GM23338 (cell line): ENCODE measurements at regions not wholly inside any gene's neighbourhood (a gene's known extent, or its start where the extent isn't known, plus 50 kb on each side); places are given as distances from the start of the nearest gene placed in this dataset.

Source experiments
- ATAC-seq: fragments of 200-7000 bp; cut with Tn5 transposase; 3 replicates; pipeline ENCODE4 v1.9.1; 2020
- DNase-seq: peaks from one replicate; pipeline ENCODE4 v3.0.0-alpha.2; 2015; ENCODE audit warnings: low spot score
- H2AFZ ChIP-seq: fragments of 200-600 bp; sonication (generic); 2 replicates; pipeline ENCODE4 v1.8.0; 2016; ENCODE audit warnings: antibody characterized with exemption, mild to moderate bottlenecking, moderate library complexity
- H3F3A ChIP-seq: fragments of 200-600 bp; sonication (generic); replicated peaks from 2 replicates; pipeline ENCODE4 v1.8.0; 2017; ENCODE audit warnings: antibody characterized with exemption, mixed run types, low read depth
- H3K27ac ChIP-seq: fragments of 200-600 bp; sonication (generic); 2 replicates; pipeline ENCODE4 v1.6.1; 2016; ENCODE audit warnings: low read depth
- H3K27me3 ChIP-seq: fragments of 200-600 bp; sonication (generic); 2 replicates; pipeline ENCODE4 v1.8.0; 2016; ENCODE audit warnings: mild to moderate bottlenecking, mixed run types, moderate library complexity; ENCODE audit not compliant: insufficient read depth
- H3K36me3 ChIP-seq: fragments of 200-600 bp; sonication (generic); 2 replicates; pipeline ENCODE4 v1.8.0; 2016; ENCODE audit warnings: mild to moderate bottlenecking; ENCODE audit not compliant: insufficient read depth
- H3K4me1 ChIP-seq: fragments of 200-600 bp; sonication (generic); 2 replicates; pipeline ENCODE4 v1.8.0; 2016; ENCODE audit warnings: mild to moderate bottlenecking, moderate library complexity; ENCODE audit not compliant: insufficient read depth
- H3K4me2 ChIP-seq: fragments of 200-600 bp; sonication (generic); 2 replicates; pipeline ENCODE4 v1.7.1; 2017; ENCODE audit warnings: mixed run types
- H3K4me3 ChIP-seq: fragments of 200-600 bp; sonication (generic); 2 replicates; pipeline ENCODE4 v1.6.1; 2016; ENCODE audit warnings: mixed run types
- H3K79me2 ChIP-seq: fragments of 200-600 bp; sonication (generic); replicated peaks from 2 replicates; pipeline ENCODE4 v1.8.0; 2017; ENCODE audit warnings: mild to moderate bottlenecking; ENCODE audit not compliant: insufficient read depth
- H3K9me2 ChIP-seq: fragments of 200-600 bp; sonication (generic); 2 replicates; pipeline ENCODE4 v1.8.0; 2017; ENCODE audit not compliant: insufficient read depth
- H4K20me1 ChIP-seq: fragments of 200-600 bp; sonication (generic); replicated peaks from 2 replicates; pipeline ENCODE4 v1.8.0; 2017; ENCODE audit warnings: mild to moderate bottlenecking; ENCODE audit not compliant: insufficient read depth
- H3K27ac Mint-ChIP-seq: 2 replicates; pipeline ENCODE4 v1.8.0; 2020; ENCODE audit warnings: inconsistent platforms, mild to moderate bottlenecking, moderate library complexity, mixed read lengths
- H3K27me3 Mint-ChIP-seq: 3 replicates; pipeline ENCODE4 v1.8.0; 2022; ENCODE audit warnings: low read depth, mild to moderate bottlenecking, moderate library complexity, mixed read lengths, inconsistent platforms; ENCODE audit not compliant: insufficient read depth, poor library complexity
- H3K36me3 Mint-ChIP-seq: 3 replicates; pipeline ENCODE4 v1.8.0; 2021; ENCODE audit warnings: low read depth, mild to moderate bottlenecking, inconsistent platforms, moderate library complexity, mixed read lengths
- H3K4me1 Mint-ChIP-seq: 3 replicates; pipeline ENCODE4 v1.8.0; 2020; ENCODE audit warnings: mild to moderate bottlenecking, inconsistent platforms, mixed read lengths
- H3K4me3 Mint-ChIP-seq: 3 replicates; pipeline ENCODE4 v1.8.0; 2021; ENCODE audit warnings: moderate library complexity, mild to moderate bottlenecking, inconsistent platforms, mixed read lengths
- H3K9me3 Mint-ChIP-seq: 3 replicates; pipeline ENCODE4 v1.8.0; 2020; ENCODE audit warnings: moderate library complexity, mild to moderate bottlenecking, inconsistent platforms, mixed read lengths
- CREB1 ChIP-seq: fragments of 250-450 bp; sonication (Bioruptor Pico); IDR thresholded peaks from 2 replicates; pipeline ENCODE4 v1.5.0; 2020; ENCODE audit warnings: low read depth, mild to moderate bottlenecking, moderate library complexity
- CTCF ChIP-seq, 2 experiments: fragments of 200-600 bp in 1 of 2; sonication (generic) in 1 of 2; conservative IDR thresholded peaks; 2 replicates each; pipeline versions ENCODE4 v1.5.1 to v1.6.1; 2016 to 2017; ENCODE audit warnings: antibody characterized with exemption in 2 of 2, low read depth in 2 of 2, mild to moderate bottlenecking in 2 of 2, moderate library complexity in 1 of 2
- ETS1 ChIP-seq: IDR thresholded peaks from 2 replicates; pipeline ENCODE4 v1.6.1; 2016; ENCODE audit warnings: antibody characterized with exemption
- EZH2 ChIP-seq: fragments of 200-600 bp; sonication (generic); IDR thresholded peaks from one replicate; pipeline ENCODE4 v1.8.0; 2017; ENCODE audit warnings: antibody characterized with exemption, mild to moderate bottlenecking, low read depth; ENCODE audit not compliant: unreplicated experiment
- EZH2phosphoT487 ChIP-seq: fragments of 200-600 bp; sonication (generic); IDR thresholded peaks from one replicate; pipeline ENCODE4 v1.8.1; 2018; ENCODE audit warnings: antibody characterized with exemption; ENCODE audit not compliant: unreplicated experiment
- JUNB ChIP-seq: IDR thresholded peaks from one replicate; pipeline ENCODE4 v1.6.1; 2016; ENCODE audit warnings: antibody characterized with exemption; ENCODE audit not compliant: unreplicated experiment
- NANOG ChIP-seq: IDR thresholded peaks from 2 replicates; pipeline ENCODE4 v1.6.1; 2016; ENCODE audit warnings: antibody characterized with exemption, borderline replicate concordance
- POLR2AphosphoS5 ChIP-seq: IDR thresholded peaks from 2 replicates; pipeline ENCODE4 v1.6.1; 2016; ENCODE audit warnings: antibody characterized with exemption, low read depth
- STAT1 ChIP-seq: IDR thresholded peaks from one replicate; pipeline ENCODE4 v1.6.1; 2016; ENCODE audit warnings: antibody characterized with exemption; ENCODE audit not compliant: unreplicated experiment
- ZNF114 ChIP-seq: fragments of 250-450 bp; sonication (Bioruptor Pico); IDR thresholded peaks from 2 replicates; pipeline ENCODE4 v1.5.0; 2020; ENCODE audit warnings: mild to moderate bottlenecking, moderate library complexity
- ZNF331 ChIP-seq: fragments of 250-450 bp; sonication (Bioruptor Pico); IDR thresholded peaks from 2 replicates; pipeline ENCODE4 v1.5.0; 2020; ENCODE audit warnings: low read depth, mild to moderate bottlenecking, moderate library complexity
- ZNF462 ChIP-seq: fragments of 250-450 bp; sonication (Bioruptor Pico); IDR thresholded peaks from 2 replicates; pipeline ENCODE4 v1.5.0; 2020; ENCODE audit warnings: mild to moderate bottlenecking, moderate library complexity

- TF ChIP-seq NANOG (no peak), ETS1 (no peak), JUNB (no peak), CREB1 (CRISPR knock-in tag) (no peak), POLR2AphosphoS5 (no peak), STAT1 (no peak), EZH2 (no peak)
These were observed 67.0 kb upstream of the ITGB1 start (continued) for GRCh38 chr10:33025039-33025438.

GRCh38 chr10:33022691-33023090 is 64.7 kb upstream of the ITGB1 start:
- Histone ChIP-seq H2AFZ (no peak overlapping the region), H3K27ac (no peak overlapping the region), H3F3A (no peaks in the 10 kb centered on the region), H3K4me2 (no peak overlapping the region), H3K9me2 (peaks cover 11% of the 10 kb centered on the region), H3K4me3 (no peak overlapping the region), H4K20me1 (no peaks in the 10 kb centered on the region), H3K27me3 (no peaks in the 10 kb centered on the region), H3K4me1 (peaks cover 24% of the 10 kb centered on the region), H3K79me2 (no peaks in the 10 kb centered on the region), H3K36me3 (no peaks in the 10 kb centered on the region)
- ATAC-seq (peak; percentile 48; the same call in 2 of the 3 replicates), DNase-seq (peak; percentile 28)
- no peaks in the 10 kb centered on the region for H3K36me3 Mint-ChIP-seq
- no peak overlapping the region for H3K4me3 Mint-ChIP-seq
- peaks cover 2% of the 10 kb centered on the region for H3K27me3 Mint-ChIP-seq
- no peaks in the 10 kb centered on the region; the same call in 1 of the 3 replicates for H3K9me3 Mint-ChIP-seq
- H3K4me1 Mint-ChIP-seq = peaks cover 25% of the 10 kb centered on the region
- no peak overlapping the region for H3K27ac Mint-ChIP-seq
- TF ChIP-seq CTCF (conservative IDR thresholded peaks at IDR 0.05; ENCODE audit: low read depth in 2 of 2) = no peak
- TF ChIP-seq NANOG = no peak
- TF ChIP-seq ZNF114 = no peak
- TF ChIP-seq EZH2phosphoT487 = no peak
- TF ChIP-seq EZH2 = no peak
- no peak for TF ChIP-seq ZNF462
- no peak for TF ChIP-seq POLR2AphosphoS5
- TF ChIP-seq ETS1 = no peak
- no peak for TF ChIP-seq ZNF331
- no peak for TF ChIP-seq JUNB
- no peak for TF ChIP-seq STAT1
- TF ChIP-seq CREB1 (CRISPR knock-in tag) = no peak
